ENCODE measurements at regions not wholly inside any gene's neighbourhood (a gene's known extent, or its start where the extent isn't known, plus 50 kb on each side); places are given as distances from the start of the nearest gene placed in this dataset.

DNA sequence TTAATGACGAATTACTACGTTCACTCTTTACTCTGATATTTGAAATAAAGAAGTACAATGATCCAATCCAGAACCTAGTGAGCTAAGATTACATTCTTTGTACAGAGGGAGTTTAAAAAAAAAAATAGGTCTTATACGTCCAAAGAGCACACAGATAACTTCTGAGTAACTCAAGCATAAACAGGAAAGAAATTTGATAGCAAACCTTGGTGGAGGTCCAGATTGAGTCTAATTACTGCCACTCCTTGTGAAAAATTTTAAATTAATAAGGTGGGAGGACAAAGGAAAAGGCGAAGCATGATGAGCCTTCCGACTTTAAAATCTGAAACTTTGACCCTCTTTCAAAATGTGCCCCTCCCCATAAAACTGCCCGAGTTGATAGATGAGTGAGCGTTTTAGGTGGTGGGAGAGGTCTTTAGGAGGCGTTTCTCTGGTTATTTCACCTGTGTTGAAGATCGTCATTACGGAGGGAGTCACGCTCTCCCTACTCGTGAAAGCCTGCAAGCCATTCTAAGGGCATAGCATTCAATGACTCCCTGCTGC, 127.0 kb upstream of the ROBO2 start:
- H3K4me3 ChIP-seq (replicated peaks in 1 of 2; ENCODE audit: low read depth in 2 of 2, low read length in 2 of 2) = no peak overlapping the region
- DNase-seq (ENCODE audit: low read depth in 2 of 2) = no peak
- TF ChIP-seq CTCF (IDR thresholded peaks at IDR 0.05; ENCODE audit: low read depth, low read length) = no peak

DNA sequence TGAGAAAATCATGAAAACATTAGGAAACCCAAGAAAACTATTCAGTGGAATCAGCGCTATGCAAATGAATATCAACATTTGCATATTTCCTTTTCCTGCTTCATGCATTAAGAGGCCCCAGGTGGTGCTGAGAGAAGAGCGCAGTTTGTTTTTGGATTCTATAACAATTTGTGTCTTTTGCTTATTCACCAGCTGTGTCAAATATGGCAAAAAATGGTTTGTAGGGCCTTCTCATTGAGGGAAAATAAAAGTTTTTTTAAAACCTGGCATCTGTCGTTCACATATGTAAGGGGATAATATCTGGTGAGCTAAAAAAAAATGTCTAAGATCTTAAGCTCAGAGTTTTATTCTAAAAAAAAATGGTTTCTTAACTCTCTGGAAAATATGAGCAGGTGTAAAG, 122.5 kb upstream of the ROBO2 start:
- no peak for DNase-seq (ENCODE audit: low read depth in 2 of 2)

DNA sequence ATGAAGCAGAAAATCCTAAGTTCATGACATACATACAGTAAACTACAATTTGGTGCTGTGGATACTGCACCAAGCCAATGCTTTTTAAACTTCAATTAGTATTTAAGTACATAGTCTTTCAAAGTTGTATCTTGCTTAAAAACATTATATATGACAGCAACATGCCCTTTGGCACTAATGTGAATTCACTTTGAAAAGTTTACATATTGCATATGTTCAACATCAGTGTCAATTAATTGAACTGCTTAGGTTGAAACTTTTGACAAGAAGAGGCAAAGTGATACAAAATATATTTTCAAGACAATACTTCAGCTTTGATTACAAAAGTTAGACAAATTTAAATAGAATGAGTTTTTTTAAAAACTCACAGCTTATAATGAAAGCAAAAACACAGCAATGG, 119.4 kb upstream of the ROBO2 start:
- no peak overlapping the region for H3K4me3 ChIP-seq (replicated peaks in 1 of 2; ENCODE audit: low read depth in 2 of 2, low read length in 2 of 2)
- no peak for DNase-seq (ENCODE audit: low read depth in 2 of 2)
- no peak for TF ChIP-seq CTCF (IDR thresholded peaks at IDR 0.05; ENCODE audit: low read depth, low read length)

More for the DNA sequence above, 122.5 kb upstream of the ROBO2 start:
- H3K4me3 ChIP-seq (replicated peaks in 1 of 2; ENCODE audit: low read depth in 2 of 2, low read length in 2 of 2) = no peak overlapping the region
- TF ChIP-seq CTCF (IDR thresholded peaks at IDR 0.05; ENCODE audit: low read depth, low read length) = no peak

GRCh38 chr3:76923485-76923884, 116.4 kb upstream of the ROBO2 start:
- DNase-seq (ENCODE audit: low read depth in 2 of 2) = no peak
- no peak for TF ChIP-seq CTCF (IDR thresholded peaks at IDR 0.05; ENCODE audit: low read depth, low read length)

DNA sequence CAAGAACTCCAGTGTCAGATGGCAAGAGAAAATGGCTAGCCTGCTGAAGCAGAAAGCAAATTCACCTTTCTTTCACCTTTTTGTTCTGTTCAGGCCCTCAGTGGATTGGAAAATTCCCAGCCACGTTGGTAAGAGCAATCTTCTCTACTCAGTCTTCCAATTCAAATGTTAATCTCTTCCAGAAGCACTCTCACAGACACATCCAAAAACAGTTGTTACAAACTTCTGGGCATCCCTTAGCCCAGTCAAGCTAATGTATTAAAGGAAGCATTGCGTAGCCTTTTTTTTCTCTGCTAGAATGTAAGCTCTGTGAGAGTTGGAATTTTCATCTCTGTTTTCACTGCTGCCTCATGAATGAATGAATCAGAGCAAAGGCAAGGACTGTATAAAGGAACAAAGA, 109.2 kb upstream of the ROBO2 start:
- no peak overlapping the region for H3K4me3 ChIP-seq (replicated peaks in 1 of 2; ENCODE audit: low read depth in 2 of 2, low read length in 2 of 2)
- no peak for TF ChIP-seq CTCF (IDR thresholded peaks at IDR 0.05; ENCODE audit: low read depth, low read length)
- no peak for DNase-seq (ENCODE audit: low read depth in 2 of 2)

More at GRCh38 chr3:76923485-76923884, 116.4 kb upstream of the ROBO2 start:
- no peak overlapping the region for H3K4me3 ChIP-seq (replicated peaks in 1 of 2; ENCODE audit: low read depth in 2 of 2, low read length in 2 of 2)

DNA sequence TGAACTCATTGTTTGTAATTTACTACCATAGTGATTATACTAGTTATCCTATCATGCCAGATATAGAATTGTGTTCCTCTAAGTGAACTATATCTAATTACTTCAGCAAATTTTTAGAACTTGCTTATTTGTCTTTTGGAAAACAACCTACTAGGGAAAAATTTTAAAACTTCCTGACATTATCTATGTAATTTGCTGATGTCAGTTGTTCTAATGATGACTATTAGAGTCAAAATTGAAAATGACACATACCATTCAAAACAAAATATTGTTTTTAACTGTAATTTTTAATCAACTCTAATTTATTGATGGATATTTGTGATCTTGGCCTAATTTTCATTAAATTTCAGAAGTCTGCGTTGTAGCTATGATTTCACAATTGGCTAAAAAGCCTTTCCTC, 106.7 kb upstream of the ROBO2 start:
- DNase-seq (ENCODE audit: low read depth in 2 of 2) = no peak
- no peak overlapping the region for H3K4me3 ChIP-seq (replicated peaks in 1 of 2; ENCODE audit: low read depth in 2 of 2, low read length in 2 of 2)
- no peak for TF ChIP-seq CTCF (IDR thresholded peaks at IDR 0.05; ENCODE audit: low read depth, low read length)

- DNase-seq (ENCODE audit: low read depth in 2 of 2) = no peak
- no peak overlapping the region for H3K4me3 ChIP-seq (replicated peaks in 1 of 2; ENCODE audit: low read depth in 2 of 2, low read length in 2 of 2)
- no peak for TF ChIP-seq CTCF (IDR thresholded peaks at IDR 0.05; ENCODE audit: low read depth, low read length)
Observed at GRCh38 chr3:76938962-76939361, 100.9 kb upstream of the ROBO2 start.

All from cardiac fibroblast (primary cell).